ENCODE measurements at regions not wholly inside any gene's neighbourhood (a gene's known extent, or its start where the extent isn't known, plus 50 kb on each side); places are given as distances from the start of the nearest gene placed in this dataset.

GRCh38 chr22:48693377-48694135 is 1134.1 kb downstream of the BRD1 start:
- Histone ChIP-seq H3K36me3 (no peaks in the 10 kb centered on the region), H3K9me3 (ENCODE audit: low read depth) (no peaks in the 10 kb centered on the region), H3K4me1 (ENCODE audit: low read depth) (no peaks in the 10 kb centered on the region), H3K27ac (no peak overlapping the region), H3K27me3 (no peaks in the 10 kb centered on the region), H3K4me3 (no peak overlapping the region)
- TF ChIP-seq CTCF (IDR thresholded peaks at IDR 0.05; ENCODE audit: low read depth, low read length): no peak
- DNase-seq (ENCODE audit: low read depth in 1 of 2, low spot score in 1 of 2): no peak

GRCh38 chr22:48692734-48693376 is 1134.8 kb downstream of the BRD1 start:
- no peak overlapping the region for H3K27ac ChIP-seq
- no peaks in the 10 kb centered on the region for H3K36me3 ChIP-seq
- H3K4me3 ChIP-seq: no peak overlapping the region
- H3K9me3 ChIP-seq (ENCODE audit: low read depth): no peaks in the 10 kb centered on the region
- TF ChIP-seq CTCF (IDR thresholded peaks at IDR 0.05; ENCODE audit: low read depth, low read length): no peak
- peak in 1 of 2 donors; percentile 25 for DNase-seq (ENCODE audit: low read depth in 1 of 2, low spot score in 1 of 2)
- H3K27me3 ChIP-seq: no peaks in the 10 kb centered on the region
- no peaks in the 10 kb centered on the region for H3K4me1 ChIP-seq (ENCODE audit: low read depth)

- no peaks in the 10 kb centered on the region for H3K9me3 ChIP-seq (ENCODE audit: low read depth)
- no peaks in the 10 kb centered on the region for H3K36me3 ChIP-seq
- H3K4me3 ChIP-seq: no peak overlapping the region
- no peak for TF ChIP-seq CTCF (IDR thresholded peaks at IDR 0.05; ENCODE audit: low read depth, low read length)
- no peaks in the 10 kb centered on the region for H3K27me3 ChIP-seq
- H3K27ac ChIP-seq: no peak overlapping the region
- H3K4me1 ChIP-seq (ENCODE audit: low read depth): no peaks in the 10 kb centered on the region
- DNase-seq (ENCODE audit: low read depth in 1 of 2, low spot score in 1 of 2): no peak
Measured at GRCh38 chr22:48691431-48691851, 1136.2 kb downstream of the BRD1 start.

- no peaks in the 10 kb centered on the region for H3K9me3 ChIP-seq (ENCODE audit: low read depth)
- no peaks in the 10 kb centered on the region for H3K4me1 ChIP-seq (ENCODE audit: low read depth)
- DNase-seq (ENCODE audit: low read depth in 1 of 2, low spot score in 1 of 2): no peak
- H3K4me3 ChIP-seq: no peak overlapping the region
- no peaks in the 10 kb centered on the region for H3K27me3 ChIP-seq
- no peaks in the 10 kb centered on the region for H3K36me3 ChIP-seq
- H3K27ac ChIP-seq: no peak overlapping the region
- TF ChIP-seq CTCF (IDR thresholded peaks at IDR 0.05; ENCODE audit: low read depth, low read length): no peak
Measured at GRCh38 chr22:48690583-48691317, 1136.9 kb downstream of the BRD1 start.

GRCh38 chr22:48689206-48689605 is 1138.5 kb downstream of the BRD1 start:
- Histone ChIP-seq H3K9me3 (ENCODE audit: low read depth) (no peaks in the 10 kb centered on the region), H3K4me1 (ENCODE audit: low read depth) (no peaks in the 10 kb centered on the region), H3K27ac (no peak overlapping the region), H3K27me3 (no peaks in the 10 kb centered on the region), H3K4me3 (no peak overlapping the region), H3K36me3 (no peaks in the 10 kb centered on the region)
- no peak for DNase-seq (ENCODE audit: low read depth in 1 of 2, low spot score in 1 of 2)
- no peak for TF ChIP-seq CTCF (IDR thresholded peaks at IDR 0.05; ENCODE audit: low read depth, low read length)
